HepG2 (cell line): ENCODE measurements at regions not wholly inside any gene's neighbourhood (a gene's known extent, or its start where the extent isn't known, plus 50 kb on each side); places are given as distances from the start of the nearest gene placed in this dataset.

ENCODE experiments used
- CBX2 ChIP-seq, 2 experiments: fragments of 200-600 bp in 1 of 2; sonication (generic); formaldehyde crosslinking in 1 of 2; IDR thresholded peaks; 2 replicates each; pipeline versions ENCODE4 v1.7.0 to v1.8.1; 2018 to 2022; ENCODE audit warnings: low read depth in 2 of 2, low read length in 1 of 2, mild to moderate bottlenecking in 1 of 2, missing genetic modification reagents in 1 of 2
- JUN ChIP-seq: sonication (generic); formaldehyde crosslinking; IDR thresholded peaks from 2 replicates; pipeline ENCODE4 v1.4.0; 2020; ENCODE audit warnings: mild to moderate bottlenecking, missing genetic modification reagents
- MAX ChIP-seq: IDR thresholded peaks from 2 replicates; pipeline ENCODE4 v1.6.1; 2012; ENCODE audit warnings: inconsistent platforms
- NR2C2 ChIP-seq: sonication (generic); formaldehyde crosslinking; IDR thresholded peaks from 2 replicates; pipeline ENCODE4 v1.4.0; 2020; ENCODE audit warnings: missing genetic modification reagents, mild to moderate bottlenecking, moderate library complexity, borderline replicate concordance
- POLR2A ChIP-seq, 2 experiments: IDR thresholded peaks; 2 replicates each; pipeline ENCODE4 v1.6.1; 2011; ENCODE audit warnings: low read depth in 2 of 2, low read length in 2 of 2, mild to moderate bottlenecking in 1 of 2, moderate library complexity in 1 of 2; ENCODE audit not compliant: insufficient read depth in 1 of 2
- RAD21 ChIP-seq: fragments of 450-650 bp; formaldehyde crosslinking; IDR thresholded peaks from 2 replicates; pipeline ENCODE4 v1.5.0; 2020; ENCODE audit warnings: mild to moderate bottlenecking
- REST ChIP-seq, 2 experiments: IDR thresholded peaks; 2 replicates each; pipeline ENCODE4 v1.6.1; 2011 to 2012; ENCODE audit warnings: low read length in 2 of 2, borderline replicate concordance in 1 of 2, low read depth in 1 of 2, mild to moderate bottlenecking in 1 of 2, moderate library complexity in 1 of 2
- TCF7L2 ChIP-seq: IDR thresholded peaks from 2 replicates; pipeline ENCODE4 v1.6.1; 2011; ENCODE audit warnings: mild to moderate bottlenecking, low read depth, low read length, moderate library complexity
- ZFP36 ChIP-seq: fragments of 150-350 bp; IDR thresholded peaks from 2 replicates; pipeline ENCODE4 v1.6.1; 2018; ENCODE audit warnings: borderline replicate concordance, low read length, low read depth; ENCODE audit not compliant: partially characterized antibody
- ZNF510 ChIP-seq: sonication (generic); formaldehyde crosslinking; IDR thresholded peaks from 2 replicates; pipeline ENCODE4 v1.4.0; 2020; ENCODE audit warnings: low read depth, mild to moderate bottlenecking, missing genetic modification reagents
- ZNF839 ChIP-seq: sonication (generic); formaldehyde crosslinking; IDR thresholded peaks from 2 replicates; pipeline ENCODE4 v1.4.0; 2020; ENCODE audit warnings: missing genetic modification reagents, mild to moderate bottlenecking, borderline replicate concordance

- TF ChIP-seq ZNF510 (no peak), TCF7L2 (no peak), CBX2 (IDR thresholded peaks at IDR 0.05; ENCODE audit: low read depth, low read length) (no peak), CBX2 (CRISPR knock-in tag; IDR thresholded peaks at IDR 0.05; ENCODE audit: low read depth) (no peak), JUN (CRISPR knock-in tag) (no peak), MAX (no peak), REST (IDR thresholded peaks at IDR 0.05; ENCODE audit: borderline replicate concordance in 1 of 2, low read depth in 1 of 2, low read length in 2 of 2) (no peak), ZFP36 (no peak), NR2C2 (CRISPR knock-in tag) (no peak), ZNF839 (CRISPR knock-in tag) (no peak), POLR2A (IDR thresholded peaks at IDR 0.05; ENCODE audit: insufficient read depth in 1 of 2, low read depth in 2 of 2, low read length in 2 of 2) (no peak), RAD21 (no peak)
These were observed 113.1 kb upstream of the FANCL start for GRCh38 chr2:58354230-58354629.
